HL-60 (cell line): ENCODE measurements at regions not wholly inside any gene's neighbourhood (a gene's known extent, or its start where the extent isn't known, plus 50 kb on each side); places are given as distances from the start of the nearest gene placed in this dataset.

Experiments
- GABPA ChIP-seq: IDR thresholded peaks from 2 replicates; pipeline ENCODE4 v1.6.1; 2012; ENCODE audit warnings: low read depth
- TF ChIP-seq, protein P1 (sequence below): IDR thresholded peaks from one replicate; pipeline ENCODE4 v1.5.1; 2011; ENCODE audit warnings: low read length, control low read depth, inconsistent platforms; ENCODE audit not compliant: insufficient read depth

DNA sequence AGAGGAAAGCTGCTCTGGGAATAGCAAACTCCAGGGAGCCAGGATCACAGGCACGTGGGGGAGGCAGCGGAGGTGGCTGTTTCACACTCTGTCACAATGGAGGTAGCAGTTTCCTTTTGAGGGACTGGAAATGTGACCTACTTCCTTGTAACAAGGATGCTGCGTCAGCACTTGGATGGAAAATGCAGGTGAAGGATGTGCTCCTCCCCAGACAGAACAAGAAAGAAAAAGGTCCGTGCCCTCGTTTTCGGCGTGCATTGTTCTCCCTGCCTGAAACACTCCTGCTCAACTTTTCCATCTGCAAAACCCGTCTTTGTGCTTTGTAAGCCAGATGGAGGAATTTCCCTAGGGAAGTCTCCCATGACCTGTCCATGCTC is 55.1 kb upstream of the SH3PXD2B start:
- TF ChIP-seq, protein P1, sequence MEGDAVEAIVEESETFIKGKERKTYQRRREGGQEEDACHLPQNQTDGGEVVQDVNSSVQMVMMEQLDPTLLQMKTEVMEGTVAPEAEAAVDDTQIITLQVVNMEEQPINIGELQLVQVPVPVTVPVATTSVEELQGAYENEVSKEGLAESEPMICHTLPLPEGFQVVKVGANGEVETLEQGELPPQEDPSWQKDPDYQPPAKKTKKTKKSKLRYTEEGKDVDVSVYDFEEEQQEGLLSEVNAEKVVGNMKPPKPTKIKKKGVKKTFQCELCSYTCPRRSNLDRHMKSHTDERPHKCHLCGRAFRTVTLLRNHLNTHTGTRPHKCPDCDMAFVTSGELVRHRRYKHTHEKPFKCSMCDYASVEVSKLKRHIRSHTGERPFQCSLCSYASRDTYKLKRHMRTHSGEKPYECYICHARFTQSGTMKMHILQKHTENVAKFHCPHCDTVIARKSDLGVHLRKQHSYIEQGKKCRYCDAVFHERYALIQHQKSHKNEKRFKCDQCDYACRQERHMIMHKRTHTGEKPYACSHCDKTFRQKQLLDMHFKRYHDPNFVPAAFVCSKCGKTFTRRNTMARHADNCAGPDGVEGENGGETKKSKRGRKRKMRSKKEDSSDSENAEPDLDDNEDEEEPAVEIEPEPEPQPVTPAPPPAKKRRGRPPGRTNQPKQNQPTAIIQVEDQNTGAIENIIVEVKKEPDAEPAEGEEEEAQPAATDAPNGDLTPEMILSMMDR, result no peak
- no peak for TF ChIP-seq GABPA
